ENCODE measurements at regions not wholly inside any gene's neighbourhood (a gene's known extent, or its start where the extent isn't known, plus 50 kb on each side); places are given as distances from the start of the nearest gene placed in this dataset.
"Not testable (repeated sequence)": the region's sequence is repeated elsewhere in the genome, so short reads cannot be mapped to it uniquely, and the experiment has no call there.

GRCh38 chr17:79547586-79547985, 63.3 kb downstream of the RBFOX3 start:
- Histone ChIP-seq H3K9me3 (peaks cover 0 to 11% (median 4%) of the 10 kb centered on the region in 12 donors), H3K27ac (no peak overlapping the region), H3K4me1 (no peaks in the 10 kb centered on the region), H3K4me3 (no peak overlapping the region), H3K36me3 (no peaks in the 10 kb centered on the region), H3K27me3 (peaks cover 0 to 47% (median 0%) of the 10 kb centered on the region in 9 donors)
- ATAC-seq: no peak
- DNase-seq: no peak
- WGBS, 4 donors: 79 to 84% (median 82%) methylated on average over 9 to 10 of the region's 10 CpGs
- no peak for TF ChIP-seq POLR2A (IDR thresholded peaks at IDR 0.05)
- TF ChIP-seq, protein P1, sequence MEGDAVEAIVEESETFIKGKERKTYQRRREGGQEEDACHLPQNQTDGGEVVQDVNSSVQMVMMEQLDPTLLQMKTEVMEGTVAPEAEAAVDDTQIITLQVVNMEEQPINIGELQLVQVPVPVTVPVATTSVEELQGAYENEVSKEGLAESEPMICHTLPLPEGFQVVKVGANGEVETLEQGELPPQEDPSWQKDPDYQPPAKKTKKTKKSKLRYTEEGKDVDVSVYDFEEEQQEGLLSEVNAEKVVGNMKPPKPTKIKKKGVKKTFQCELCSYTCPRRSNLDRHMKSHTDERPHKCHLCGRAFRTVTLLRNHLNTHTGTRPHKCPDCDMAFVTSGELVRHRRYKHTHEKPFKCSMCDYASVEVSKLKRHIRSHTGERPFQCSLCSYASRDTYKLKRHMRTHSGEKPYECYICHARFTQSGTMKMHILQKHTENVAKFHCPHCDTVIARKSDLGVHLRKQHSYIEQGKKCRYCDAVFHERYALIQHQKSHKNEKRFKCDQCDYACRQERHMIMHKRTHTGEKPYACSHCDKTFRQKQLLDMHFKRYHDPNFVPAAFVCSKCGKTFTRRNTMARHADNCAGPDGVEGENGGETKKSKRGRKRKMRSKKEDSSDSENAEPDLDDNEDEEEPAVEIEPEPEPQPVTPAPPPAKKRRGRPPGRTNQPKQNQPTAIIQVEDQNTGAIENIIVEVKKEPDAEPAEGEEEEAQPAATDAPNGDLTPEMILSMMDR (IDR thresholded peaks at IDR 0.05): no peak
- intact Hi-C loops (cut with DNase I): no loop called here

DNA sequence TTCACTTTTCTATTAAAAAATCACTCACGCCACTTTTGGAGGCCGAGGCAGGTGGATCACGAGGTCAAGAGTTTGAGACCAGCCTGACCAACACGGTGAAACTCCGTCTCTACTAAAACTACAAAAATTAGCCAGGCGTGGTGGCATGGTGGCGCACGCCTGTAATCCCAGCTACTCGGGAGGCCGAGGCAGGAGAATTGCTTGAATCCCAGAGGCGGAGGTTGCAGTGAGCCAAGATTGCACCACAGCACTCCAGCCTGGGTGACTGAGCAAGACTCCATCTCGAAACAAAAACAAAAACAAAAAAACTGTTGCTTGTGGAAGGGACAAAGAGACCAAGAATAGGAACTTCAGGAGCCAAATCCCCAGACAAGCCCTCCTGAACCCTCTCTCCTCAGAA, 63.7 kb downstream of the RBFOX3 start:
- H3K27ac ChIP-seq; H3K4me3 ChIP-seq; intact Hi-C loops (cut with DNase I); H3K9me3 ChIP-seq; DNase-seq; H3K36me3 ChIP-seq; H3K4me1 ChIP-seq; ATAC-seq: not testable (repeated sequence)
- WGBS, 4 donors: 82 to 90% (median 86%) methylated on average over 12 of the region's 12 CpGs
- peaks cover 0 to 51% (median 0%) of the 10 kb centered on the region in 9 donors for H3K27me3 ChIP-seq

GRCh38 chr17:79546386-79546785, 64.5 kb downstream of the RBFOX3 start:
- DNase-seq: no peak
- Histone ChIP-seq H3K27me3 (peaks cover 0 to 51% (median 0%) of the 10 kb centered on the region in 9 donors), H3K4me3 (no peak overlapping the region), H3K27ac (no peak overlapping the region), H3K36me3 (no peaks in the 10 kb centered on the region), H3K4me1 (no peaks in the 10 kb centered on the region), H3K9me3 (no peaks in the 10 kb centered on the region)
- 74 to 83% (median 81%) methylated on average over 10 of the region's 10 CpGs for WGBS, 4 donors
- no peak for ATAC-seq
- intact Hi-C loops (cut with DNase I): no loop called here
- TF ChIP-seq, protein P1 (IDR thresholded peaks at IDR 0.05): no peak
- no peak for TF ChIP-seq POLR2A (IDR thresholded peaks at IDR 0.05)

GRCh38 chr17:79545251-79546005, 65.4 kb downstream of the RBFOX3 start:
- no peak overlapping the region for H3K4me3 ChIP-seq
- ATAC-seq: no peak
- no peaks in the 10 kb centered on the region for H3K36me3 ChIP-seq
- no peak overlapping the region for H3K27ac ChIP-seq
- H3K9me3 ChIP-seq: no peaks in the 10 kb centered on the region
- H3K27me3 ChIP-seq: peaks cover 0 to 51% (median 0%) of the 10 kb centered on the region in 9 donors
- no peaks in the 10 kb centered on the region for H3K4me1 ChIP-seq
- intact Hi-C loops (cut with DNase I): no loop called here
- WGBS, 4 donors: 64 to 79% (median 69%) methylated on average over 17 to 20 of the region's 20 CpGs
- no peak for DNase-seq
- no peak for TF ChIP-seq POLR2A (IDR thresholded peaks at IDR 0.05)
- TF ChIP-seq, protein P1 (IDR thresholded peaks at IDR 0.05): no peak
